GM23338 (cell line): ENCODE measurements at regions not wholly inside any gene's neighbourhood (a gene's known extent, or its start where the extent isn't known, plus 50 kb on each side); places are given as distances from the start of the nearest gene placed in this dataset.

Experiments used
- CREB1 ChIP-seq: fragments of 250-450 bp; sonication (Bioruptor Pico); IDR thresholded peaks from 2 replicates; pipeline ENCODE4 v1.5.0; 2020; ENCODE audit warnings: low read depth, mild to moderate bottlenecking, moderate library complexity
- ETS1 ChIP-seq: IDR thresholded peaks from 2 replicates; pipeline ENCODE4 v1.6.1; 2016; ENCODE audit warnings: antibody characterized with exemption
- EZH2 ChIP-seq: fragments of 200-600 bp; sonication (generic); IDR thresholded peaks from one replicate; pipeline ENCODE4 v1.8.0; 2017; ENCODE audit warnings: antibody characterized with exemption, mild to moderate bottlenecking, low read depth; ENCODE audit not compliant: unreplicated experiment
- TF ChIP-seq, protein P1 (sequence below), 2 experiments: fragments of 200-600 bp in 1 of 2; sonication (generic) in 1 of 2; conservative IDR thresholded peaks; 2 replicates each; pipeline versions ENCODE4 v1.5.1 to v1.6.1; 2016 to 2017; ENCODE audit warnings: antibody characterized with exemption in 2 of 2, low read depth in 2 of 2, mild to moderate bottlenecking in 2 of 2, moderate library complexity in 1 of 2

GRCh38 chr1:87719658-87720057 lies 391.0 kb downstream of the LMO4 start:
- TF ChIP-seq ETS1: no peak
- TF ChIP-seq, protein P1, sequence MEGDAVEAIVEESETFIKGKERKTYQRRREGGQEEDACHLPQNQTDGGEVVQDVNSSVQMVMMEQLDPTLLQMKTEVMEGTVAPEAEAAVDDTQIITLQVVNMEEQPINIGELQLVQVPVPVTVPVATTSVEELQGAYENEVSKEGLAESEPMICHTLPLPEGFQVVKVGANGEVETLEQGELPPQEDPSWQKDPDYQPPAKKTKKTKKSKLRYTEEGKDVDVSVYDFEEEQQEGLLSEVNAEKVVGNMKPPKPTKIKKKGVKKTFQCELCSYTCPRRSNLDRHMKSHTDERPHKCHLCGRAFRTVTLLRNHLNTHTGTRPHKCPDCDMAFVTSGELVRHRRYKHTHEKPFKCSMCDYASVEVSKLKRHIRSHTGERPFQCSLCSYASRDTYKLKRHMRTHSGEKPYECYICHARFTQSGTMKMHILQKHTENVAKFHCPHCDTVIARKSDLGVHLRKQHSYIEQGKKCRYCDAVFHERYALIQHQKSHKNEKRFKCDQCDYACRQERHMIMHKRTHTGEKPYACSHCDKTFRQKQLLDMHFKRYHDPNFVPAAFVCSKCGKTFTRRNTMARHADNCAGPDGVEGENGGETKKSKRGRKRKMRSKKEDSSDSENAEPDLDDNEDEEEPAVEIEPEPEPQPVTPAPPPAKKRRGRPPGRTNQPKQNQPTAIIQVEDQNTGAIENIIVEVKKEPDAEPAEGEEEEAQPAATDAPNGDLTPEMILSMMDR (conservative IDR thresholded peaks at IDR 0.05; ENCODE audit: low read depth in 2 of 2): no peak
- no peak for TF ChIP-seq EZH2
- TF ChIP-seq CREB1: no peak
